ENCODE measurements at regions not wholly inside any gene's neighbourhood (a gene's known extent, or its start where the extent isn't known, plus 50 kb on each side); places are given as distances from the start of the nearest gene placed in this dataset.

DNA sequence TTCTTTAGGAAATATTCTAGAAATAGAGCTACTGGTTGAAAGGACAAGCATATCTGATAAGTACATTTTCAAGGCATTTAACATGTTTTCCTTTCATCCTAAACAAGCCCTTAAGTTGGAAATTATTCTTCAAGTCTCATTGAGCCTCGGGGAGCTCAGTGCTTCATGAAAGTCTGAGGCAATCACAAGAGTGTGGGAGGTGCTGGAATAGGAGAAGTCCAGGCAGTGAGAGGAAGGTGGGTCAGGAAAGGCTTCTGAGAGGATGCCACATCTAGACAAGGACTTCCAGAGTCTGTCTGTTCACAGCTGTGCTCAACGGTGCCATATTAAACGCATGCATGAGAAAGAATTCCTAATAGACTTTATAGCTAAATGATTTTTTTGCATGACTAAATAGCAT, 69.8 kb downstream of the CD83 start:
- DNase-seq (ENCODE audit: low read depth), result no peak

- DNase-seq (ENCODE audit: low read depth), result no peak
Measured at GRCh38 chr6:14189074-14189473, 71.5 kb downstream of the CD83 start.

DNA sequence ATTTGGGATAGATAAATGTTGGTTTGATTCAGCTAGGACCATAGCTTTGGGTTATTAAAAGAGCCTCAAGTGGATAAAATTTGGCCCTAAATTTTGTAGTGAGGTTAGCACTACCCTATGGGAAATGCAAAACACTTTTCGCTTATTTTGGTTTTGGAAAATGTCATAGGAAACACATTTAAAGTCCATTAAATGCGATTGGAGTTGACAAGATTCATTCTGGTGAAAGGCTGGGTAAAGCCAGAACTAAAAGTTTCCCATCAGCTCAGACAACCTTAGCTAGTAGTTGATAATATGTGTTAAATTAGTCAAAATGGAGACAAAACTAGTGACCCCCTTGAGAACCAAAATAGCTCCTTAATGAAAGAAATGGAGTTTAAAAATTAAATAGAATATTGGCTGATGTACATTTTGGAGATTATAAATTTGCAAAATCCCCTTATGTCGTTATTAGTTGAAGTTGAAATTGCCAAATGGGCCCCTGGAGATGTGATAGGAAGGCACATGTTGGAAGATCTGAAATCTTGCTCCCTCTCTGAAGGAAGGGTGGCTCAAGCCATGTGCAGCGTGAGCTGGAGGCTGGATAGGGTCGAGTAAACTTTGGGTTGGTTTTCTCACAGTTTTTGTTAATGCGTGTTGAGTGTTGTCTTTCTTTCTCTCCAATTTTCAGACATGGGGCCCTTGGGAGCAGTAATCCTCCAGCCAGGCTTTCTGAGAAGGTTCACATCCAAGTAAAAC, 72.8 kb downstream of the CD83 start:
- DNase-seq (ENCODE audit: low read depth), result peak; percentile 10

GRCh38 chr6:14190929-14191224, 73.3 kb downstream of the CD83 start:
- no peak for DNase-seq (ENCODE audit: low read depth)

GRCh38 chr6:14191761-14192160, 74.2 kb downstream of the CD83 start:
- no peak for DNase-seq (ENCODE audit: low read depth)

- DNase-seq (ENCODE audit: low read depth), result peak; percentile 9
Measured at GRCh38 chr6:14192216-14192788, 74.7 kb downstream of the CD83 start.

DNA sequence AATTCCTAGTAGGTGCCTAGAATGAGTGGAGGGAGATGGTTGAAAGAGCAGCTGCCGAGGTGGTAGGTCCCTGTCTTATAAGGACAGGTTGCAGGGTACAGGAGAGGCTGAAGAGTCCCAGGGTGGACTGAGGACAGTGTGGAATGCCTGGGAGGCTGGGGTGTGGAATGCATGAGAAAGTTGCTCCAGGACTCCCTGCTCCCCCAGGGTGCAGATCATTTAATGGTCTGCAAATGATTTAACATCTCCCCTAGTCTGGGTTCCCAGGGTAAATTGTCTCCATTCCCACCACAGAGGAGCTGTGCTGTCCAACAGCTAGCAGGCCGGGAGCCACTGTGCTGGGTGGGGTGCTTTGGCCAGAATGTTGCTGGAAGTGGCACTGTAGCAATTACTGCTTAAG, 76.0 kb downstream of the CD83 start:
- DNase-seq (ENCODE audit: low read depth), result no peak

DNA sequence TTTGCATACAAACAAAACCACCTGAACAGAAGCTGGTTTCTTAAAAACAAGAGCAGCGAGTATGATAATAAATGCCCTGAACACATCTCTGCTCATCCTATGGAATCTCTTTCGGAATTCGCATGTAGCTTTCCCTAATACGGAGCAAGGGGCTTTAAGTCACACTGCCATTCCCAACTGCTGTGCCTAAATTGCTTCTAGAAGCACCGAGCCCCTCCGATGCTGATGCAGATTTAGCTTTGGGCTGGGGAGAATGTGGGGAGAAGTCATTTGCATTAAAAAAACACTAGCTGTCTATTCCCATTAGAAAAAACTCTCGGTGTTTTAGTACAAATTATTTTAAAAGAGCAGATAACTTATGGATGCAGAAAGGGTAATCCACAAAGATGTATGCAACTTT, 76.9 kb downstream of the CD83 start:
- no peak for DNase-seq (ENCODE audit: low read depth)

DNA sequence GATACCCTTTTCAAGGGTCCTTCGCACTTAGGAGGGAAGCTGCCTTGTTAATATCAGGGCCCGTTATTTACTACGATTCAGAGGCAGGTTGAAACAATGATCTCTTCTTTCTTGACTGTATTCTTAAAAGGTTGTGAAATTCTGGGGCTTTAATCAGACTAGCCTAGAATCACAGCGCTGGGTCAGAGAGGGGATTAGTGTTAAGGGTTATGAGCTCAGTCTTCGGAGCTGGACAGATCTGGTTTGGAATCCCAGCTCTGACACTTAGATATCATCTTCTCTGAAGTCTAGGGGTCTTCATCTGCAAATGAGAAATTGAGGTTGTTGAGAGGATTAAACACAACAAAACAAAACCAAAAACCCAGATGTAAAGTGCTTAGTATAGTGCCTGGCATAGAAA, 77.4 kb downstream of the CD83 start:
- DNase-seq (ENCODE audit: low read depth), result no peak

DNA sequence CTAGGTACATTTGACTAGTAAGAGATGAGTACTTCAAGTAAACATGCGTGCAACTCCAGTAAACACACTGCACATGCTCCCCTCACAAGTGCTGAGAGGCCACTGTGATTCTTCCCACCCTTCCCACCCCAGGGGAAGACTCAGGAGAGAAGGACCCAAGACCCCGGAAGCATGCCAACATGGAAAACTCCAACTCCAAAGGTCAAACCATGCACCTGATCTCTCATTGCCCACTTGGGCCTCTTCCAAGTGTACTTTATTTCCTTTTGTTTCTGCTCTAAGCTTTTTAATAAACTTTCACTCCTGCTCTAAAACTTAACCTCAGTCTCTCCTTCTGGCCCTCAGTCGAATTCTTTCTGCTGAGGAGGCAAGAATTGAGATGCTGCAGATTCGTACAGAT, 78.5 kb downstream of the CD83 start:
- DNase-seq (ENCODE audit: low read depth), result no peak

DNA sequence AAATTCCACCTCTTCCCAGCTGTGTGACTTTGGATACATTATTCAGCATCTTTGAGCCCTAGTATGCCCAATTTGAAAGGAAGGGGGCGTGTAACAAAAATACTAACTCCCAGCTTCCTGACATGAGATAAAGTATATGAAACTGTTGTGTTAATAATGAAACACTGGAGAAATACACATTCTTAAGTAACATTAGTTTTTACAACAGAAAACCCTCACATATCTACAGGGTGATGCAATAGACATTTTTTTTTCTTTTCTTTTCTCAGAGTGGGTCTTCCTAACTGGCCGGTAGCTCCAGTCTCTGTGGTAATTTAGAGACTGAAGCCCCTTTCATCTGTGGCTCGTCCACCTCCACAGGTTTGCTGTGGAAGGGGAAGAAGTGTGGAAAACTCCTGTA, 79.5 kb downstream of the CD83 start:
- no peak for DNase-seq (ENCODE audit: low read depth)

DNA sequence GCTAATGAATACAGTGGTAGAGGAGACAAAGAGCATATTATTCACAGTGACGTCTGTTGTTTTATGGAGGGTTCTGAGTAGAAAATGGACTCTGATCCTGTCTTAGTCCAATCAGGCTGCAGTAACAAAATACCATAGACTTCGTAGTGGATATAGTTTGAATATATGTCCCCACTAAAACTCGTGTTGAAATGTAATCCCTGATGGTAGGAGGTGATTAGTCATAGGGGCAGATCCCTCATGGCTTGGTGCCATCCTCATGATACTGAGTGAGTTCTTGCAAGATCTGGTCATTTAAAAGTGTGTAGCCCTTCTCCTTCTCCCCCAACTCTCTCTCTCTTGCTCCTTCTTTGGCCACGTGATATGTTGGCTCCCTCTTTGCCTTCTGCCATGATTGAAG, 82.5 kb downstream of the CD83 start:
- peak; percentile 31 for DNase-seq (ENCODE audit: low read depth)

DNA sequence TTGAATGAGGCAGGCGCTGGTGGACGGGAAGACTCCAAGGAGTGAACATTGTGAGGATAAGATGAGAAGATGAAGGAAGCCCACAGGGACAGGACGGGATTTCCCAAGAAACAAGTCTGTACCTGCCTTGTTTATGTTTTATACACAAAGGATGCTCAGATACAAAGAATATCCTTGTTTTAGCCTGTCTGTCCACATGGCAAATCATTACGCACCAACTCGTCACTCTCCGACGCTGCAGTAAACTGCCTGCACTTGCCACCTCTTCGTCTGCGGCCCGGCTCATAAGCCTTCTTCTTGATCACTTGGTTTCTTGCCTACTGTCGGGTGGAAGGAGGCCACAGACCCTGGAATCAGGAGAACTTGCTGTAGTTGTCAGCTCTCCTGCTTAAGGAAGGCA, 85.4 kb downstream of the CD83 start:
- DNase-seq (ENCODE audit: low read depth), result no peak

GRCh38 chr6:14206391-14206790, 88.8 kb downstream of the CD83 start:
- DNase-seq (ENCODE audit: low read depth), result no peak

DNA sequence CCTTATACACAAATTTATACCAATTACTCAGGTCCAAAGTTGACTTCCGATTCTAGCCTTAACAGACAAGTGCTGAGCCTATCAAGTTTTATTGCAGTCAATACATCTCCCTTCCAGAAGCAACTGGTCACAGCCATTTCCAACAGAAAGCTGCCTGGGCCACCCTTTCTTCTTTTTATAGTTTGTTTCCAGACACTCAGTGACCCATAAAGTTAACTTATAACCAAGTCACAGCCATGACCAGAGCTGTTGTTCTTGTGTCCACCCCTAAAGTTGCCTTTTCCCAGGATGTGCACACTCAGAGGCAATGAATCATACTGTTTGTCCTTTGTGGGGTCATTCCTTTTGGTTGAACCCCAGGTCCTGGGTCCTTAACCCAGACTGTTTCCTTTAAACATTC, 89.9 kb downstream of the CD83 start:
- DNase-seq (ENCODE audit: low read depth), result no peak

- DNase-seq (ENCODE audit: low read depth), result no peak
Measured at GRCh38 chr6:14209000-14209399, 91.4 kb downstream of the CD83 start.

- DNase-seq (ENCODE audit: low read depth), result no peak
Measured at GRCh38 chr6:14210077-14210476, 92.5 kb downstream of the CD83 start.

GRCh38 chr6:14210663-14211561, 93.3 kb downstream of the CD83 start:
- peak; percentile 82 for DNase-seq (ENCODE audit: low read depth)

DNA sequence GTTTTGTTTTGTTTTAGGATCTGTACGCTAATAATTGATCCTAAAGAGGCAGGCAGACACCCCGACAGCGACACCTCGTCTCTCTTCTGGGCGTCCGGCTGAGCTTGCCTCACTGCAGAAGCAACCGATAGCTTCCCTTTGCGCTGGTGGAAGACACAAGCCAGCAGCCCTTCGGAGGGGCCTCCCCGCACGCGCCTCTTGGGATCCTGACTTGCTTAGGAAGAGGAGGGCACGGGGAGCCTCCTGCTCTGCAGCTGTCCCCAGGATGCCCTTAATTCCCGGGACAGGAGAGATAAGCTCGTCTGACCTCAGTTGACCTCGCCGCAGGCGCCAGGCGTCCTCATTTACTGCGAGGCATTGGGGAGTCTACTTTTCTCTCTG, 94.0 kb downstream of the CD83 start:
- peak; percentile 8 for DNase-seq (ENCODE audit: low read depth)

DNA sequence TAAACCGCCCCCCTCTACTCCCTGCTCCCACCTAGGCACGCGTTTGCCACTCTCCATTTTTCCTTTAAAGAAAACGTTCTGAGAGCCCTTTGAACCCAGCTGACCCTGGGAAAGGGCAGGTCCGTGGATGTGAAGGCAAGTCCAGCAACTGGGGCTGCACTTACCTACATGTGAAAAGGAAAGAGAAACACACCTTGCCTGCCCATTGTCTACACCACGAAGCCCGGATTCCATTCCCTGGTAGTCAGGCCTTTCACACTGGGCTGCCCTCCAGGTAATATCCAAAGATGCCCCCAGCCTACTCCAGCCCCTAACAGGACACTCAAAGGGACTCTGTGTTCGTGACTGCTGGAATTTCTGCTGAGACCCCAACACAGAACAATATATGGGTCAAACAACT, 94.4 kb downstream of the CD83 start:
- DNase-seq (ENCODE audit: low read depth), result no peak

DNA sequence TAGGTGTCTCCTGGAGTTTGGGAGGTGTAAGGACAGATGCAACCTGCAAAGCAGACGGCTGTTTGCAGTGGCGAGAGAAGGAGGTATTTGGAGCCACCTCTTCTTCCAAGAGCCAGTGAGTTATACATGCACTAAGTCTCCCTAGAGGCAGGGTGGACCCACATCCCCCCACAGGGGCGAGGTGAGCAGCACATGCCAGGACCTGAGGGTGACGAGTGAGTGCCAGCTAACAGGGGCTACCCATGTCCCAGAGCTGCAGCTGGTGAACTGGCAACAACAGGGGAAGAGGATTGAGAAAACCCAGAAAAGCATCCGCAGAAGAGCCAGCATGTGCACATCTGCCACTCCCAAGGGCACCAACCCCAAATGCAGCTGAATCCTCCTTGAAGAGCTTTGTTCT, 95.1 kb downstream of the CD83 start:
- DNase-seq (ENCODE audit: low read depth), result no peak

- no peak for DNase-seq (ENCODE audit: low read depth)
Measured at GRCh38 chr6:14216946-14217684, 99.5 kb downstream of the CD83 start.
